Posterior cingulate gyrus (tissue), 11 donors: ENCODE measurements at regions not wholly inside any gene's neighbourhood (a gene's known extent, or its start where the extent isn't known, plus 50 kb on each side); places are given as distances from the start of the nearest gene placed in this dataset.
A peak's percentile ranks its signal among the peaks of the same experiment; 100 is the strongest.
"Not testable (repeated sequence)": the region's sequence is repeated elsewhere in the genome, so short reads cannot be mapped to it uniquely, and the experiment has no call there.

ENCODE experiments used
- DNase-seq, 10 donors: peaks; one replicate each; pipeline versions ENCODE4 v3.0.0 to v3.0.0-alpha.2; 2020 to 2021; ENCODE audit warnings: mixed read lengths in 3 of 10
- intact Hi-C: fragments of 100-400 bp; cut with DNase I; formaldehyde crosslinking; loops from one replicate; pipeline ENCODE4 v1.15.1; 2023

DNA sequence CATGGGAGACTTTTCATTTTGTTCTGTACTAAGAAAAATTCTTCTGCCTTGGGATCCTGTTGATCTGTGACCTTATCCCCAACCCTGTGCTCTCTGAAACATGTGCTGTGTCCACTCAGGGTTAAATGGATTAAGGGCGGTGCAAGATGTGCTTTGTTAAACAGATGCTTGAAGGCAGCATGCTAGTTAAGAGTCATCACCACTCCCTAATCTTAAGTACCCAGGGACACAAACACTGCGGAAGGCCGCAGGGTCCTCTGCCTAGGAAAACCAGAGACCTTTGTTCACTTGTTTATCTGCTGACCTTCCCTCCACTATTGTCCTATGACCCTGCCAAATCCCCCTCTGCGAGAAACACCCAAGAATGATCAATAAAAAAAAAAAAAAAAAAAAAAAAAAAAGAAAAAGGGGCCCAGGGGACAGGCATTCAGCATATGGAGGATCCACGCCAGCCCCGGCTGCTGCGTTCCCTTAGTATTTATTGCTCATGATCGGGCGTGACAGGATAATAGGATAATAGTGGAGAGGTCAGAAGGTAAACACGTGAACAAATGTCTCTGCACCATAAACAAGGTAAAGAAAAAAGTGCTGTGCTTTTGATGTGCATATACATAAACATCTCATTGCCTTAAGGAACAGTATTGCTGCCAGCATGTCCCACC is 113.7 kb upstream of the ZNF92 start:
- DNase-seq, intact Hi-C loops: not testable (repeated sequence)

DNA sequence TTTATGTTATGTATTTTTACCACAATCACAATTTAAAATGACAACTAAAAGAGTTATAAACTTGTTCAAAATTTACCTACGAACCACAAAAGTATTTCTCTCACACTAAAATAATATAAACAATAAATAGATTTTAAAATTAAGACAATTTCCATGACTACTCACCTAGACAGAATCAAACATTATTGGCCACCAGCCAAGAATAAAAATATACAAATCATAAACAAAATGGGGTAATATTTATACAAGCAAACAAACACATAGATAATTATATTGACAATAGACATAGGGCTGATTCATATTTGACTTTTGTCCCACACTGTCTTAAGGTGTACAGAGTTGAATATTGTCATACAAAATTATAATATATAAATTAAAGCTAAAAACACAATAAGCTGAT is 119.6 kb upstream of the ZNF92 start:
- intact Hi-C loops, result no loop called here
- DNase-seq, result no peak

DNA sequence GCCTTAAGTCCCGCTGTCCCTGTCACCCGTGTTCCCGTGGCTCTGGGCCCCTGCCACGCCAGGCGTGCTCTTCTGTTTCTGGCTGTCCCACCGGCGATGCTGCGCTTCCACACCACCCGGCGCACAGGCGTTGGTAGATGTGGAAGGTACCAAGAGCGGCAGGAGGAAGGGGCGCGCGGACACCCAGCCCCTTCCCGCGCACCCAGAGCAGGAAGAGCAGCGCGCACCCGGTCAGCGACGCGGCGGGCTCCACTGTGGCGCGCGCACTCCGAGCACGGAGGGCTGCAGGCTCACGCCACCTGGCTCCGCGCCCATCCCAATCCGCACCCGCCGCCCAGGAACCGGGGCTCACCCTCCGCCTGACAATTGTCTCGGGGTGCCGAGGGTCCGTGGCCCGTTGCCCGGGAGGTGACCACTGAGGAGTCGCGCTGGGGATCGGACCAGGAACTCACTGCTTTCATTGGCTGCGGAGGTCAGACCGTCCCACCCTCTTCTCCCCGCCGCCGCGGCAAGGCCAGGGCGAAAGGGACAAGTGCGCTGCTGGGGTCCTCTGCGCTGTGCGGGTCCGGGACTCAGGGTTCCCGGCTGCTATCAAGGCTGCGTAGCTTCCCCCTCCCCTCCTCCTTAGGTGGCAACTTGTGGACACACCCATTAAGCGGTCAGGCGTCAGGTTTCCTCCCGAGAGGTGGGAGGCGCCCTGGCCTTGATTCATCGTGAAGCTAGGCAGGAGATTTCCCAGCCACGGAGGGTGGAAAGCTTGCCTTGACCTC is 121.6 kb upstream of the ZNF92 start:
- peak; percentile 36 to 97 (median 68) for DNase-seq
- intact Hi-C loops, result no loop called here

DNA sequence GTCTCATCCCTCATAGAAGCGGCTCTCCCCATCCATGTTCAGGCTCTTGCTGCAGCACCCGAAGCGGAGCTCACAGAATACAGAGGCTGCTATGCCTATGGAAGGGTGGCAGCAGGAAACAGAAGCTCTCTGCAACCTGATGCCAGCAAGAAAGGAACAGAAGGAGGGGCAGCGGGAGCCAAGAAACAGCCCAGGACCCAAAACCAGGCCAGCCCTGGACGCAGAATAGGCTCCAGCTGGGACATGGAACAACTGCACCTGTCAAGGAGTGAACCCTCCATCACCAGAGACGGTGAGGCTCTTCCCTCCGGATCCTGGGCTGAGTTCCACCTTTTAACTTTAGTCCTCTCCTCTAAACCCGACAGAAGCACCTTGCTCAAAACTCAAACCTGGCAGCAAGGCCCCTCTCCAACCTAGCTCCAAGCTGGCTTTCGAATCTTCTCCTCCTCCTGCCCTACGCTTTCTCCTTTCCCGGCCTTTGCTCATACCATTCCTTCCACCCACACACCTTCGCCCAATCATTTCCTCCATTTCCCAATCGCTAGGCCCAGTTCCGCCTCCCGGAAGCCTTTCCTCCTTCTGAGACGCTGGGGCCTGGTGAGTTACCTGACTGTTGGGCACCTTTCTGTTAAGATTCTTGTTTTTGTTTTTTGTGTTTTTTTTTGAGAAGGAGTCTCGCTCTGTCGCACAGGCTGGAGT is 122.8 kb upstream of the ZNF92 start:
- intact Hi-C loops, result no loop called here
- peak in 2 of 10 donors; percentile 55 to 60 for DNase-seq

GRCh38 chr7:65250216-65250615 is 123.4 kb upstream of the ZNF92 start:
- DNase-seq, result no peak
- intact Hi-C loops, result no loop called here

DNA sequence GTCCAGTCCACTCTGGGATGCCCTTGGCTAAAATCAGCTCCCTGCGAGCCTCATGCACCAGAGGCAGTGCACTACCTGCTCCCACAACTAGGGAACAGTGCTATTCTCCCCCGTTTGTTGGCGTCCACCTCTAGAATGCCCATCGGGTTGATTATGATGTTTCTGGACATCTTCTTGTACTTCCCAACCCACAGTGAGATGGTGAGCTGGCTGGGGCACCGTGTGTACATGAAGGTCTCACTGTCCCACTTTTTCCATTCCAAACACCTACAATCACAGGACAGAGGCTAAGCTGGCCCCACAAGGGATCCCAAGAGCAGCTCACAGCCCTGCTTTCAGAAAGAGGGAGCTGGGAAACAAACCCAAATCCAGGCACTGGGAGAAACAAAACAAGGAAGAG is 126.2 kb upstream of the ZNF92 start:
- intact Hi-C loops, result no loop called here
- DNase-seq, result no peak

- intact Hi-C loops, result no loop called here
- peak in 3 of 10 donors; percentile 25 to 87 (median 77) for DNase-seq
Measured at GRCh38 chr7:65239707-65240352, 133.8 kb upstream of the ZNF92 start.

- intact Hi-C loops, result no loop called here
- DNase-seq, result no peak
Measured at GRCh38 chr7:65239324-65239706, 134.3 kb upstream of the ZNF92 start.

DNA sequence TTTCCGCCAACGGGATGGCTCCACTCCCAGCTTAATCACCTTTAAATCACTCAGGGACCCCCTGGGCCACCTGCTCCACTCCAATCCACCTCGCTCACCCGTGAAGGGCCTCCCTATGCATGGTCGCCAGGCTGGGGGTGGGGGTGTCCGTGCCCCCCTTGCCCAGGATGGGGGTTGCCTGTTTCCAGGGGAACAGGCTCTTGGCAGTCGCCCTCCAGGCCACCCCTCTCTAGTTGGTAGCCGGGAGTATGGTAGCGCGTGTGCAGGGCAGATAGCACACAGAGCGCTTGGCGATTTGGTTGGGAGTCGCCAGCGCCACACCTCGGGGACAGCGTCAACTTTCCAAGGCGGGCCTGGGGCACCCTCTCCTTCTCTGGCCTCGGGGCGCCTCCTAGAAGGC is 134.9 kb upstream of the ZNF92 start:
- DNase-seq, result no peak
- intact Hi-C loops, result no loop called here

GRCh38 chr7:65235586-65235985 is 138.1 kb upstream of the ZNF92 start:
- intact Hi-C loops, result no loop called here

DNA sequence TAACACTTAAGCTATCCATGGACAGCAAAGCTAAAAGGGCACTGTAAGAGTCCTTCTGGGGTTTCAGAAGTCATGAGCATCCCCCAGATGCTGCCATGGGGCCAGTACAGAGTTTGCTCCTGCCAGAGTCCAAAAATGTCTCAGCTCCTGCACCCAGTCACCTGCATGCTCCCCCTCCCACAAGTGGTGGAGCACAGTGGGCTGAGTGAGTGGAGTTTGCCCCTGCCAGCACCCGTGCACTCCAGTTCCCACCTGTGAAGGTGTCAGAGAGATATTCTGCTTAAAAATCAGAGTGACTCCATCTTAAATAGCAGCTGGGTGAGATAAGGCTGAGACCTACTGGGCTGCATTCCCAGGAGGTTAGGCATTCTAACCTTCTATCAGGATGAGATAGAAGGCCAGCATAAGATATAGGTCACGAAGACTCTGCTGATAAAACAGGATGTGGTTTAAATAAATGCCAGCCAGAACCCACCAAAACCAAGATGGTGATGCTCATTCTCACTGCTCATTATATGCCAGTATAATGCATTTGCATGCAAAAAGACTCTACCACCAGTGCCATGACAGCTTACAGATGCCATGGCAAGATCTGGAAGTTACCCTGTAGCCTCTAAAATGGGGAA is 140.1 kb upstream of the ZNF92 start:
- intact Hi-C loops, result no loop called here
- no peak for DNase-seq

More at GRCh38 chr7:65235586-65235985, 138.1 kb upstream of the ZNF92 start:
- no peak for DNase-seq

DNA sequence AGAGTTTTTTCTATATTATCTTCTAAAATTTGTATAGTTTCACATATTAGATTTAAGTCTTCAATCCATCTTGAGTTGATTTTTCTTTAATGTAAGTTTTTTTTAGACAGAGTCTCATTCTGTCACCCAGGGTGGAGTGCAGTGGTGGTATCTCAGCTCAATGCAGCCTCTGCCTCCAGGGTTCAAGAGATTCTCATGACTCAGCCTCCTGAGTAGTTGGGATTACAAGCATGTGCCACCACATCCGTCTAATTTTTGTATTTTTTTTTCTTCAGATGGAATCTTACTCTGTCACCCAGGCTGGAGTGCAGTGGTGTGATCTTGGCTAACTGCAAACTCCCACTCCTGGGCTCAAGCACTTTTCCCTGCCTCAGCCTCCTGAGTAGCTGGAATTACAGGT is 143.4 kb upstream of the ZNF92 start:
- no peak for DNase-seq
- intact Hi-C loops, result no loop called here

DNA sequence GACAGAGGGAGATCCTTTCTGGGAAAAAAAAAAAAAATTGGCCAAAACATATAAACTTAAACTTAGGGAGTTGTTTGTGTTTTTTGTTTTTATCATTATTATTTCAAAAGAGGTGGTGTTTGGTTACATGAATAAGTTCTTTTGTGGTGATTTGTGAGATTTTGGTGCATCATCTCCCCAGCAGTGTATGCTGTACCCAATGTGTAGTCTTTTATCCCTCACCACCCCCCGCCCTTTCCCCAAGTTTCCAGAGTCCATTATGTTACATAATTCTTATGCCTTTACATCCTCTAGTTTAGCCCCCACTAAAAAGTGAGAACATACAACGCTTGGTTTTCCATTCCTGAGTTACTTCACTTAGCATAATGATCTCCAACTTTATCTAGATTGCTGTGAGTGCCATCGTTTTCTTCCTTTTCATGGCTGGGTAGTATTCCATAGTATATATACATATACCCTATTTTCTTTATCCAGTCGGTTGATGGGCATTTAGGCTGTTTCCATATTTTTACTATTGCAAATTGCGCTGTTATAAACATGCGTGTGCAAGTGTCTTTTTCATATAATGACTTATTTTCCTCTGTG is 148.1 kb upstream of the ZNF92 start:
- intact Hi-C loops, result no loop called here
- DNase-seq, result no peak

GRCh38 chr7:65222655-65223054 is 151.0 kb upstream of the ZNF92 start:
- no peak for DNase-seq
- intact Hi-C loops, result no loop called here

- no peak for DNase-seq
- intact Hi-C loops, result no loop called here
Measured at GRCh38 chr7:65221683-65222082, 152.0 kb upstream of the ZNF92 start.

GRCh38 chr7:65219623-65220022 is 154.0 kb upstream of the ZNF92 start:
- intact Hi-C loops, result no loop called here

GRCh38 chr7:65216469-65216868 is 157.2 kb upstream of the ZNF92 start:
- intact Hi-C loops, result no loop called here
- DNase-seq, result peak in 4 of 10 donors; percentile 25 to 80 (median 32)

More at GRCh38 chr7:65219623-65220022, 154.0 kb upstream of the ZNF92 start:
- DNase-seq, result no peak

- DNase-seq, intact Hi-C loops: not testable (repeated sequence)
Measured at GRCh38 chr7:65213260-65213659, 160.4 kb upstream of the ZNF92 start.

DNA sequence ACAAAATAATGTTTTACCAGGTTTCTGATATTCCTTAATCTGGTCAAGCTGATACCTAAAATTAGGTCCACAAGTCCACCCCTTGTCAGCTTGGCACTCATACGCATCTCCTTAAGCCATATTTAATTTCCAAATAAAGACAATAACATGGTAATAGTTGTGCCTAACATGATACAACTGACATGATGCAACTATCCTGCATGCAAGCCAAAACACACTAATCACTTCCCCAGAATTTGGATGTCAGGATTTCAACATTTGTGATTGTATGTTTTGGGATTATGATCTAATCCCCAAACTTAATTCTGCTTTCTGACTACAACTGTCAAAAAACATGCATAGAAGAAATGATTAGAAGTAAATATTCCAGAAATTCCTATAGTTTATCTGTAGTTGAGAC is 174.4 kb upstream of the ZNF92 start:
- DNase-seq, intact Hi-C loops: not testable (repeated sequence)
